ENCODE measurements at regions not wholly inside any gene's neighbourhood (a gene's known extent, or its start where the extent isn't known, plus 50 kb on each side); places are given as distances from the start of the nearest gene placed in this dataset.

DNA sequence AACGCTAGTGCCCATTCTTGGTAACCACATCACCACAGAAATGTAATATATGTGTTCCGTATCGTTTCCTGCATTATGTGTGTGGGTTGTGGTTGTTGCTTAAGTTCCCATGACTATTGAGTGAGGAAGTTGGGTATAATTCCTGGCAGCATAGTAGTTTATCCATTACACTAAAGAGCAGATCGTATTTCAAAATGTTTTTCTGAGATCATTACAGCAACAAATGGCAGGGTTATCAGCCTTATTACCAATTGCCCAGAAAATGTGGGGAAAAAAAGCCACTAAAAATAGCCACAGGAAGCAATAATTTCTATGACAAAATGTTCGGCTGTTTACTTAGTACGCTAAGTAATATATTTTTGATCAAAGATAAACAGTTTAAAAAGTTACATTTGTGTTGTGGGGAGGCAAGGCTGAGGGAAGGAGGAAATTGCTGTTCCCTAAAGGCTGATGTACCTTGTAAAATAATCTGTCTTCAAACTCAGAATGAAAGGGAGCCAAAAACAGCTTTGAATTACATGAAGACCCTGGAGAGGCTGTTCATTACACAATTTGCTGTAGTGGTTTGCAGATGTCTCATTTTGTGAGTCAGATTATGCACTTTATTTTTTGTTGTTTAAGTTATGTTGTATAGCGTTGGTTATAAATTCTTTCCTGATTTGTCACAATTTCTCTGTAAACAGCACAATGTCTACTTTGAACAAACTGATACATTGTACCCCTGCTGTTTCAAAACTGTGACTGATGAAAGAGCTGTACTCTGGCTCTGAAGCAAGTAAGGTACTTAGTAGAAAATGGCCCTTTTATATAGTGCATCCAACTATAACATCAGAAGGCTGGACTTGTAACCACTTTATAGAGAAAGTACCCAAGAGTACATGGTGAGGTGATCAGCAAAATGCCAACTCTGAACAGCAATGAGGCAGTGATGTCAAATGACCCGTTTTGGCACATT is 1028.5 kb downstream of the NR2F1-AS1 start:
- no peaks in the 10 kb centered on the region for H3K27me3 ChIP-seq (ENCODE audit: control insufficient read depth, low read length)
- no peaks in the 10 kb centered on the region for H3K36me3 ChIP-seq (ENCODE audit: control insufficient read depth, low read length)
- H3K9me2 ChIP-seq (replicated peaks; ENCODE audit: control insufficient read depth, low read length), result no peaks in the 10 kb centered on the region
- TF ChIP-seq, protein P1, sequence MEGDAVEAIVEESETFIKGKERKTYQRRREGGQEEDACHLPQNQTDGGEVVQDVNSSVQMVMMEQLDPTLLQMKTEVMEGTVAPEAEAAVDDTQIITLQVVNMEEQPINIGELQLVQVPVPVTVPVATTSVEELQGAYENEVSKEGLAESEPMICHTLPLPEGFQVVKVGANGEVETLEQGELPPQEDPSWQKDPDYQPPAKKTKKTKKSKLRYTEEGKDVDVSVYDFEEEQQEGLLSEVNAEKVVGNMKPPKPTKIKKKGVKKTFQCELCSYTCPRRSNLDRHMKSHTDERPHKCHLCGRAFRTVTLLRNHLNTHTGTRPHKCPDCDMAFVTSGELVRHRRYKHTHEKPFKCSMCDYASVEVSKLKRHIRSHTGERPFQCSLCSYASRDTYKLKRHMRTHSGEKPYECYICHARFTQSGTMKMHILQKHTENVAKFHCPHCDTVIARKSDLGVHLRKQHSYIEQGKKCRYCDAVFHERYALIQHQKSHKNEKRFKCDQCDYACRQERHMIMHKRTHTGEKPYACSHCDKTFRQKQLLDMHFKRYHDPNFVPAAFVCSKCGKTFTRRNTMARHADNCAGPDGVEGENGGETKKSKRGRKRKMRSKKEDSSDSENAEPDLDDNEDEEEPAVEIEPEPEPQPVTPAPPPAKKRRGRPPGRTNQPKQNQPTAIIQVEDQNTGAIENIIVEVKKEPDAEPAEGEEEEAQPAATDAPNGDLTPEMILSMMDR (IDR thresholded peaks at IDR 0.05; ENCODE audit: low read depth, low read length, poor library complexity, severe bottlenecking), result no peak
- TF ChIP-seq EZH2phosphoT487 (IDR thresholded peaks at IDR 0.05; ENCODE audit: borderline replicate concordance, low read length), result no peak
- no peak overlapping the region for H3K4me3 ChIP-seq (ENCODE audit: low read length)
- no peaks in the 10 kb centered on the region for H4K20me1 ChIP-seq (ENCODE audit: control insufficient read depth, insufficient read depth, low read depth, low read length)
- no peaks in the 10 kb centered on the region for H3K4me1 ChIP-seq (ENCODE audit: control insufficient read depth, low read length)
- no peaks in the 10 kb centered on the region for H3K9me3 ChIP-seq (ENCODE audit: control insufficient read depth, insufficient read depth, low read length)
- H3K4me2 ChIP-seq (ENCODE audit: low read length), result no peak overlapping the region
- H3F3A ChIP-seq (ENCODE audit: control insufficient read depth, insufficient read depth), result no peaks in the 10 kb centered on the region
- no peaks in the 10 kb centered on the region for H3K79me2 ChIP-seq (ENCODE audit: control insufficient read depth, low read length)
- H3K27ac ChIP-seq (ENCODE audit: low read depth, low read length), result no peak overlapping the region

DNA sequence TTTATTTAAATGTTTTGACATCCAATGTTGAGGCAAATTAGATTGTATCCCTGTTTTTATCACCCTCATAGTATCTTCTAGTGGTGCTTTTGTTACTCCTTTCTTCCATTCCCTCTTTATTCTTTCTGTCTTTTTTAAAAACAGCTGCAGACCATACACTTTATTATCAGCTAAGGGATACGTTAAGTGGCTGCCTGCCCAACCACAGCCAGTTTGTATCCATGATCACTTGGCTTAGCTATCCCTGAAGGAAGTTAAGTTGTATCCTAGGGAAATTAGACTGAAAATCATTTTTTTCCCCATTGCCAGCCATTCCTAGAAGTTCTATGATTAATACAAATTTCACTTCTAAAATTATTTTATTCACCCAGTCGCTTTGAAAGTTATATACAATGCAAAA is 1032.7 kb downstream of the NR2F1-AS1 start:
- Histone ChIP-seq H3K27ac (ENCODE audit: low read depth, low read length) (no peak overlapping the region), H4K20me1 (ENCODE audit: control insufficient read depth, insufficient read depth, low read depth, low read length) (no peaks in the 10 kb centered on the region), H3K9me3 (ENCODE audit: control insufficient read depth, insufficient read depth, low read length) (no peaks in the 10 kb centered on the region), H3K9me2 (replicated peaks; ENCODE audit: control insufficient read depth, low read length) (no peaks in the 10 kb centered on the region), H3K4me2 (ENCODE audit: low read length) (no peak overlapping the region), H3K79me2 (ENCODE audit: control insufficient read depth, low read length) (no peaks in the 10 kb centered on the region), H3K36me3 (ENCODE audit: control insufficient read depth, low read length) (no peaks in the 10 kb centered on the region), H3K4me3 (ENCODE audit: low read length) (no peak overlapping the region), H3F3A (ENCODE audit: control insufficient read depth, insufficient read depth) (no peaks in the 10 kb centered on the region), H3K27me3 (ENCODE audit: control insufficient read depth, low read length) (no peaks in the 10 kb centered on the region), H3K4me1 (ENCODE audit: control insufficient read depth, low read length) (no peaks in the 10 kb centered on the region)
- TF ChIP-seq, protein P1 (IDR thresholded peaks at IDR 0.05; ENCODE audit: low read depth, low read length, poor library complexity, severe bottlenecking), result no peak
- no peak for TF ChIP-seq EZH2phosphoT487 (IDR thresholded peaks at IDR 0.05; ENCODE audit: borderline replicate concordance, low read length)

DNA sequence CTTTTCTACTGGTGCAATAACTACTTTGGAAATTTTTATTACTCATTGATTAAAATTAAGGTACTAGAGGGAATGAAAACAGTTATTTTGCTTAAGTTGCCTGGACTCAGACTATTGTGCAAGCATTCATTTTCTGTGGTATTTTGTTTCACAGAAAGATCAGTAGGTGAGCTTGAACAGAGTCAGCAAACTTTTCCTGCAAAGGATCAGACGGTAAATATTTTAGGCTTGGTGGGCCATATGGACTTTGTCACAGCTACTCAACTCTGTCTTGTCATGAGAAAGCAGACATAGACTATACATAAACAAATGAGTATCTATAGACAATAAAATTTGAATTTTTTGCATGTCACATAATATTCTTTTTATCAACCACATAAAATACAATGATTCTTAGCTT is 1036.4 kb downstream of the NR2F1-AS1 start:
- Histone ChIP-seq H3K9me3 (ENCODE audit: control insufficient read depth, insufficient read depth, low read length) (no peaks in the 10 kb centered on the region), H3K79me2 (ENCODE audit: control insufficient read depth, low read length) (no peaks in the 10 kb centered on the region), H3K9me2 (replicated peaks; ENCODE audit: control insufficient read depth, low read length) (no peaks in the 10 kb centered on the region), H3K36me3 (ENCODE audit: control insufficient read depth, low read length) (no peaks in the 10 kb centered on the region), H3K27me3 (ENCODE audit: control insufficient read depth, low read length) (no peaks in the 10 kb centered on the region), H4K20me1 (ENCODE audit: control insufficient read depth, insufficient read depth, low read depth, low read length) (no peaks in the 10 kb centered on the region), H3F3A (ENCODE audit: control insufficient read depth, insufficient read depth) (no peaks in the 10 kb centered on the region), H3K4me3 (ENCODE audit: low read length) (no peak overlapping the region), H3K4me2 (ENCODE audit: low read length) (no peak overlapping the region), H3K27ac (ENCODE audit: low read depth, low read length) (no peak overlapping the region), H3K4me1 (ENCODE audit: control insufficient read depth, low read length) (no peaks in the 10 kb centered on the region)
- TF ChIP-seq, protein P1 (IDR thresholded peaks at IDR 0.05; ENCODE audit: low read depth, low read length, poor library complexity, severe bottlenecking), result no peak
- TF ChIP-seq EZH2phosphoT487 (IDR thresholded peaks at IDR 0.05; ENCODE audit: borderline replicate concordance, low read length), result no peak

Data from DOHH2 (cell line).